Prostate gland (tissue), 2 donors: ENCODE measurements at regions not wholly inside any gene's neighbourhood (a gene's known extent, or its start where the extent isn't known, plus 50 kb on each side); places are given as distances from the start of the nearest gene placed in this dataset.

Experiments
- DNase-seq: peaks from one replicate; pipeline ENCODE4 v3.0.0-alpha.2; 2019; ENCODE audit warnings: low spot score
- H3K27ac ChIP-seq, 2 donors: fragments of 200-600 bp; sonication (generic); 2 replicates each; pipeline ENCODE4 v1.5.1; 2017 to 2019
- H3K27me3 ChIP-seq: fragments of 200-600 bp; sonication (generic); replicated peaks from 2 replicates; pipeline ENCODE4 v1.5.1; 2019; ENCODE audit not compliant: insufficient read depth
- H3K36me3 ChIP-seq, 2 donors: fragments of 200-600 bp; sonication (generic); 1 replicate in 1 of 2; 2 replicates in 1 of 2; pipeline versions ENCODE4 v1.5.1 to v1.8.1; 2017 to 2019
- H3K4me1 ChIP-seq: fragments of 200-600 bp; sonication (generic); replicated peaks from 2 replicates; pipeline ENCODE4 v1.5.1; 2019
- H3K4me3 ChIP-seq, 2 donors: fragments of 200-600 bp; sonication (generic); 2 replicates each; pipeline ENCODE4 v1.5.1; 2017 to 2019
- H3K9me3 ChIP-seq: fragments of 200-600 bp; sonication (generic); 2 replicates; pipeline ENCODE4 v1.5.1; 2017
- CTCF ChIP-seq, 4 experiments: fragments of 200-600 bp in 2 of 4; fragments of 450-650 bp in 2 of 4; sonication (generic) in 2 of 4; IDR thresholded peaks; 1 replicate in 3 of 4; 2 replicates in 1 of 4; pipeline ENCODE4 v1.5.1; 2016 to 2019; ENCODE audit warnings: antibody characterized with exemption in 4 of 4, mild to moderate bottlenecking in 2 of 4, moderate library complexity in 2 of 4
- POLR2A ChIP-seq: fragments of 450-650 bp; IDR thresholded peaks from one replicate; pipeline ENCODE4 v1.6.1; 2016; ENCODE audit warnings: antibody characterized with exemption, mild to moderate bottlenecking
- POLR2AphosphoS5 ChIP-seq: sonication (generic); formaldehyde crosslinking; IDR thresholded peaks from one replicate; pipeline ENCODE4 v1.6.1; 2017; ENCODE audit warnings: antibody characterized with exemption
- WGBS: methylation state at CpG from one replicate; pipeline ENCODE4 v1.1.5; 2018; 5-methylcytosine and 5-hydroxymethylcytosine counted together
- intact Hi-C: fragments of 100-400 bp; cut with DNase I; formaldehyde crosslinking; loops from one replicate; pipeline ENCODE4 v1.14.2; 2022

GRCh38 chr22:22827187-22827939, 60.3 kb upstream of the IGLL5 start:
- 33% methylated on average over 8 of the region's 8 CpGs for WGBS
- Histone ChIP-seq H3K4me1 (no peaks in the 10 kb centered on the region), H3K27me3 (no peaks in the 10 kb centered on the region), H3K9me3 (no peaks in the 10 kb centered on the region), H3K4me3 (no peak overlapping the region), H3K36me3 (no peaks in the 10 kb centered on the region), H3K27ac (no peak overlapping the region)
- DNase-seq = no peak
- intact Hi-C loops = no loop called here
- TF ChIP-seq POLR2A (no peak), POLR2AphosphoS5 (no peak), CTCF (IDR thresholded peaks at IDR 0.05) (no peak)

- 82% methylated on average over 2 of the region's 2 CpGs for WGBS
- no peak overlapping the region for H3K4me3 ChIP-seq
These were observed 57.4 kb upstream of the IGLL5 start for GRCh38 chr22:22830193-22830592.

GRCh38 chr22:22830957-22831688, 56.5 kb upstream of the IGLL5 start:
- intact Hi-C loops = no loop called here
- H3K27ac ChIP-seq = no peak overlapping the region
- no peak for TF ChIP-seq POLR2AphosphoS5
- TF ChIP-seq POLR2A = no peak
- TF ChIP-seq CTCF (IDR thresholded peaks at IDR 0.05) = no peak
- no peaks in the 10 kb centered on the region for H3K4me1 ChIP-seq
- H3K36me3 ChIP-seq = no peaks in the 10 kb centered on the region
- WGBS = 98% methylated on average over 1 of the region's 1 CpG
- H3K4me3 ChIP-seq = no peak overlapping the region
- DNase-seq = no peak
- no peaks in the 10 kb centered on the region for H3K9me3 ChIP-seq
- no peaks in the 10 kb centered on the region for H3K27me3 ChIP-seq

More at GRCh38 chr22:22830193-22830592, 57.4 kb upstream of the IGLL5 start:
- Histone ChIP-seq H3K27me3 (no peaks in the 10 kb centered on the region), H3K4me1 (no peaks in the 10 kb centered on the region), H3K9me3 (no peaks in the 10 kb centered on the region), H3K36me3 (no peaks in the 10 kb centered on the region), H3K27ac (no peak overlapping the region)
- no peak for DNase-seq
- no peak for TF ChIP-seq CTCF (IDR thresholded peaks at IDR 0.05)
- TF ChIP-seq POLR2A = no peak
- intact Hi-C loops = no loop called here

- Histone ChIP-seq H3K9me3 (no peaks in the 10 kb centered on the region), H3K4me1 (no peaks in the 10 kb centered on the region), H3K36me3 (no peaks in the 10 kb centered on the region), H3K27me3 (no peaks in the 10 kb centered on the region), H3K4me3 (no peak overlapping the region), H3K27ac (no peak overlapping the region)
- intact Hi-C loops = no loop called here
- DNase-seq = no peak
- 90% methylated on average over 3 of the region's 3 CpGs for WGBS
- TF ChIP-seq POLR2AphosphoS5 (no peak), POLR2A (no peak), CTCF (IDR thresholded peaks at IDR 0.05) (no peak)
These were observed 54.6 kb upstream of the IGLL5 start for GRCh38 chr22:22833059-22833458.

GRCh38 chr22:22833488-22833887, 54.1 kb upstream of the IGLL5 start:
- Histone ChIP-seq H3K4me3 (no peak overlapping the region), H3K27ac (no peak overlapping the region), H3K4me1 (no peaks in the 10 kb centered on the region), H3K36me3 (no peaks in the 10 kb centered on the region), H3K9me3 (no peaks in the 10 kb centered on the region), H3K27me3 (no peaks in the 10 kb centered on the region)
- intact Hi-C loops = no loop called here
- WGBS = 78% methylated on average over 4 of the region's 4 CpGs
- TF ChIP-seq POLR2AphosphoS5 (no peak), CTCF (IDR thresholded peaks at IDR 0.05) (no peak), POLR2A (no peak)
- DNase-seq = no peak
